Uterus (tissue), 3 donors: ENCODE measurements at regions not wholly inside any gene's neighbourhood (a gene's known extent, or its start where the extent isn't known, plus 50 kb on each side); places are given as distances from the start of the nearest gene placed in this dataset.
A peak's percentile ranks its signal among the peaks of the same experiment; 100 is the strongest.

ENCODE experiments used
- DNase-seq, 2 donors: peaks; one replicate each; pipeline ENCODE4 v3.0.0-alpha.2; 2019 to 2020
- H3K27ac ChIP-seq, 2 donors: fragments of 200-600 bp; sonication (generic); 1 replicate in 1 of 2; 2 replicates in 1 of 2; pipeline ENCODE4 v1.5.1; 2016 to 2018
- H3K27me3 ChIP-seq, 2 donors: fragments of 200-600 bp; sonication (generic); one replicate each; pipeline ENCODE4 v1.5.1; 2018 to 2019; ENCODE audit warnings: control low read depth in 1 of 2
- H3K36me3 ChIP-seq, 2 donors: fragments of 200-600 bp; sonication (generic); one replicate each; pipeline ENCODE4 v1.5.1; 2019; ENCODE audit warnings: control low read depth in 1 of 2
- H3K4me1 ChIP-seq, 2 donors: fragments of 200-600 bp; sonication (generic); one replicate each; pipeline ENCODE4 v1.5.1; 2018 to 2019; ENCODE audit warnings: control low read depth in 1 of 2
- H3K4me3 ChIP-seq, 2 donors: fragments of 200-600 bp; sonication (generic); 1 replicate in 1 of 2; 2 replicates in 1 of 2; pipeline ENCODE4 v1.5.1; 2018 to 2019; ENCODE audit warnings: mild to moderate bottlenecking in 1 of 2
- H3K9me3 ChIP-seq, 2 donors: fragments of 200-600 bp; sonication (generic); one replicate each; pipeline ENCODE4 v1.5.1; 2019; ENCODE audit warnings: control low read depth in 1 of 2
- POLR2A ChIP-seq, 2 donors: fragments of 450-650 bp; IDR thresholded peaks; one replicate each; pipeline ENCODE4 v1.6.1; 2016; ENCODE audit warnings: antibody characterized with exemption in 2 of 2, mild to moderate bottlenecking in 1 of 2, moderate library complexity in 1 of 2
- intact Hi-C: fragments of 100-400 bp; cut with DNase I; formaldehyde crosslinking; loops from one replicate; pipeline ENCODE4 v1.15.1; 2023; ENCODE audit warnings: low total_unique reads
- TF ChIP-seq, protein P1 (sequence below), 4 experiments: fragments of 200-600 bp in 2 of 4; fragments of 450-650 bp in 2 of 4; sonication (generic) in 2 of 4; IDR thresholded peaks; one replicate each; pipeline ENCODE4 v1.5.1; 2016 to 2019; ENCODE audit warnings: antibody characterized with exemption in 4 of 4, mild to moderate bottlenecking in 2 of 4, moderate library complexity in 1 of 4
- donor health status: DM: yes; HTN: yes; CAD: no.

DNA sequence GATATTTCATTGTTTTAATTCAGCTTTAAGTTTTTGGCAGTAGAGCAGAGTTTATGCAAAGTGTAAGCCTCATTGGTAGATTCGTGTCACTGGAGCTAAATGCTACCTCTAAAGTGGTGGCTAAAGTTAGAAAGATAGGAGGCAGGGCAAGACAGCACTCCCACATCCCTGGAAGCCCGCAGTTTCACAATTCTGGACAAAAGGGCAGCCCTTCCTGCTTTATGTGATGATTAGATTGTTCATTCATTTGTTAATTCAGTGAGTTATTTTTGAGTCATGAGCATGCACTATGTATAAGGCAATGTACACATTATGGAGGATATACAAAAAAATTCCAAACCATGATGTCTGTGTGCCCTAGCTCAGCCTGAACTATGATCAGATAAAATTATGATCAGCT is 52.1 kb upstream of the EIF3M start:
- Histone ChIP-seq H3K4me1 (no peaks in the 10 kb centered on the region), H3K27me3 (no peaks in the 10 kb centered on the region), H3K36me3 (no peaks in the 10 kb centered on the region), H3K27ac (no peak overlapping the region), H3K4me3 (no peak overlapping the region), H3K9me3 (no peaks in the 10 kb centered on the region)
- intact Hi-C loops: no loop called here
- DNase-seq: no peak
- TF ChIP-seq POLR2A (IDR thresholded peaks at IDR 0.05): no peak
- TF ChIP-seq, protein P1, sequence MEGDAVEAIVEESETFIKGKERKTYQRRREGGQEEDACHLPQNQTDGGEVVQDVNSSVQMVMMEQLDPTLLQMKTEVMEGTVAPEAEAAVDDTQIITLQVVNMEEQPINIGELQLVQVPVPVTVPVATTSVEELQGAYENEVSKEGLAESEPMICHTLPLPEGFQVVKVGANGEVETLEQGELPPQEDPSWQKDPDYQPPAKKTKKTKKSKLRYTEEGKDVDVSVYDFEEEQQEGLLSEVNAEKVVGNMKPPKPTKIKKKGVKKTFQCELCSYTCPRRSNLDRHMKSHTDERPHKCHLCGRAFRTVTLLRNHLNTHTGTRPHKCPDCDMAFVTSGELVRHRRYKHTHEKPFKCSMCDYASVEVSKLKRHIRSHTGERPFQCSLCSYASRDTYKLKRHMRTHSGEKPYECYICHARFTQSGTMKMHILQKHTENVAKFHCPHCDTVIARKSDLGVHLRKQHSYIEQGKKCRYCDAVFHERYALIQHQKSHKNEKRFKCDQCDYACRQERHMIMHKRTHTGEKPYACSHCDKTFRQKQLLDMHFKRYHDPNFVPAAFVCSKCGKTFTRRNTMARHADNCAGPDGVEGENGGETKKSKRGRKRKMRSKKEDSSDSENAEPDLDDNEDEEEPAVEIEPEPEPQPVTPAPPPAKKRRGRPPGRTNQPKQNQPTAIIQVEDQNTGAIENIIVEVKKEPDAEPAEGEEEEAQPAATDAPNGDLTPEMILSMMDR (IDR thresholded peaks at IDR 0.05): no peak

DNA sequence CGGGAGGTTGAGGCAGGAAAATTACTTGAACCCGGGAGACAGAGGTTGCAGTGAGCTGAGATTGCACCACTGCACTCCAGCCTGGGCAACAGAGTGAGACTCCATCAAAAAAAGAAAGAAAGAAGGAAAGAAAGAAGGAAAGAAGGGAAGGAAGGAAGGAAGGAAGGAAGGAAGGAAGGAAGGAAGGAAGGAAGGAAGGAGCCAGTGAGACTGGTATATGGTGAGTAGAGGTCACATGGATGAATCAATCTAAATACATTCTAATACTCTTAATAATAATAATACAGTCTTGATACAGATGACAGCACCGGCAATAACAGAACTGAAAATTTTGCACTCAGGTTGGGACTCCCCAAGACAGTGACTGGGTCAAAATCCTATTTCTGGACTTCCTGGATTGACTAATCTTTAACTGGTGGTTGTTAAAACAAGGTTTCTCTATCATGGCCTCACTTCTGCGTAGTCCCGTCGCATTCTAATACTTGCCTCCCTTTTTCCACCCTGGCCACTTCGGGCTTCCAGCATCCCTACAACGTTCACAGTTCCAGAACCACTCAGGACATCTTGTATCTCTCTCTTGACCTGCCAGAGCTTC is 53.5 kb upstream of the EIF3M start:
- Histone ChIP-seq H3K4me3 (no peak overlapping the region), H3K27me3 (no peaks in the 10 kb centered on the region), H3K9me3 (no peaks in the 10 kb centered on the region), H3K4me1 (no peaks in the 10 kb centered on the region), H3K36me3 (no peaks in the 10 kb centered on the region), H3K27ac (no peak overlapping the region)
- TF ChIP-seq, protein P1 (IDR thresholded peaks at IDR 0.05): no peak
- no peak for TF ChIP-seq POLR2A (IDR thresholded peaks at IDR 0.05)
- intact Hi-C loops: no loop called here
- no peak for DNase-seq

DNA sequence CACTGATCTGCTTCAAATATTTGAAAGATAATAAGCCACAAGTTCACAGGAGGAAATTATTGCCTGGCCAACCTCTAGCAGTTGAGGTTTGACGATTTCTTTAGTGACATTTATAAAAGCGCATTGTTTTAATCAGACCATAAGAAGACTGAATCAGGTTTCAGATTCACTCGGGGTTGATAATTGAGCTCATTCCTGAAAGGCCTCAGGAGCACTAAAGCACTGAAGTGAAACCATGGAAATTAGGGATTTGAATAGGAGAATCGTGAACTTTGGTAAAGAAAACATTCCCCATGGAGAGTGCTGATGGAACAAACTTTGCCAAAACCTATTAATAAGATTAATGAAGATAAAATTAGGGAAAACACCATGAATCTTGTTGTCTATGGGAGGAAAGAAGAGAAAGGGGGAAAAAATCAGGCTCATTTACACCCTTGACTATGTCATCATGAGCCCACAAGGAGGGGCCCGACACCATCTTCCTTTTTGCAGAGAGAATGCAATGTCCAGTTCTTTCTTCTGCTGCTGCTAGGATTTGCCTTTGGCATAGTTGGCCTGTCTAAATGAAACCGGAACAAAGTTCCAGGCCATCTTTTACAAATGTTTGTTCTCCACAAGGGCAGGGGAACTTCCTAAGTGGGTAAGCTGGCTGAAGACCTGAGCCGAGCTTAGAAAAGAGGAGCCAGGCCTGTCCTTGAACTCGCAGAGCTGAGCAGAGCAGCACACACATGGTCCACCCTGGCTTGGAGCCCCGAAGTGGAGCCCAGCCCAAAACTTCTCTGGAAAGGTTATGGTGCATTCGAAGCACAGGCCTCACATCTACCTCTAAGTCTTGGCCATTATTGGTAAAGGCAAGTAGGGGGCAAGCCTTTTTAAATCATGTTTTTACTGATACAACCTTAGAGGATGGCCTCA is 56.1 kb upstream of the EIF3M start:
- peak; percentile 21 to 25 for DNase-seq
- H3K9me3 ChIP-seq: no peaks in the 10 kb centered on the region
- H3K4me1 ChIP-seq: no peaks in the 10 kb centered on the region
- H3K4me3 ChIP-seq: no peak overlapping the region
- H3K27me3 ChIP-seq: no peaks in the 10 kb centered on the region
- peak overlapping the region; percentile 58 to 70 for H3K27ac ChIP-seq
- H3K36me3 ChIP-seq: no peaks in the 10 kb centered on the region
- intact Hi-C loops: no loop called here
- TF ChIP-seq, protein P1 (IDR thresholded peaks at IDR 0.05): no peak
- no peak for TF ChIP-seq POLR2A (IDR thresholded peaks at IDR 0.05)

DNA sequence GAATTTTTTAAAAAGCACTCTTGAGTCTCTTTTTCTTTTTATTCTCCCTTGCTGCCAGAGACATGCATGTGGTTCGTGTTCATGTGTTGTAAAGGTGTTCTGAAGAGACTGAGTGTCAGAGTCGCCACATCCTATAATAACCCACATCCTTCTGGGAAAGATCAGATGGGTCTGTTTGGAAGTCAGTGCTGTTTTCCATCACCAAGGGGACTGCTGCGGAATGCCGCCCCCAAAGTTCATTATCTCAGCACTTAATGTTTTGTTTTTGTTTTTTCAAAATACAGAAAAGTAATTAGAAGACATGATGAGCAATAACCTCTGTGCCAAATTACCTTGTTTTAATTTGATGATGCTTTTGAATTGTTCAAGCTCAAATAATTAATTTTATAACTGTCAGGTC is 56.9 kb upstream of the EIF3M start:
- Histone ChIP-seq H3K27me3 (no peaks in the 10 kb centered on the region), H3K4me3 (no peak overlapping the region), H3K4me1 (no peaks in the 10 kb centered on the region), H3K27ac (peak overlapping the region; percentile 58 to 70), H3K9me3 (no peaks in the 10 kb centered on the region), H3K36me3 (no peaks in the 10 kb centered on the region)
- intact Hi-C loops: no loop called here
- no peak for TF ChIP-seq POLR2A (IDR thresholded peaks at IDR 0.05)
- TF ChIP-seq, protein P1 (IDR thresholded peaks at IDR 0.05): no peak
- no peak for DNase-seq

DNA sequence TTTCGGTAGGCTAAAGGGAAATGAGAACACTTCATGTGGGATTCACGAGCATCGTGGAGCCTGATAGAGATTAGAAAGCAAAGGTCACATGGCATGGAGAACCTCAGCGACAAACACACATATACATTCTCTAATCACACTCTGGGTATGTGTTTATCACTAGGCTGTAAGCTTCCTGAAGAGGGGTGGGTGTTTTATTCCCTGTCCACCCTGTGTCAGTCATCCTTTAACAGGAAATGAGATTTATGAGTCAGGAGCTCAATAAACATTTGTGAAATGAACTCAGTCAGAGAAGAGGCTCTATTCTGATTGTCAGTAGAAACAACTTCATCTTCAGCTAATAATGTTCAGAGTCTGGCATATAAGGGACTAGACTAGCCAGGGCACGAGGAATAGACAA is 71.7 kb upstream of the EIF3M start:
- H3K4me1 ChIP-seq: no peaks in the 10 kb centered on the region
- no peak overlapping the region for H3K4me3 ChIP-seq
- intact Hi-C loops: no loop called here
- H3K27ac ChIP-seq: no peak overlapping the region
- TF ChIP-seq, protein P1 (IDR thresholded peaks at IDR 0.05): no peak
- TF ChIP-seq POLR2A (IDR thresholded peaks at IDR 0.05): no peak
- H3K27me3 ChIP-seq: no peaks in the 10 kb centered on the region
- no peaks in the 10 kb centered on the region for H3K9me3 ChIP-seq
- H3K36me3 ChIP-seq: no peaks in the 10 kb centered on the region
- no peak for DNase-seq
